H9 (cell line): ENCODE measurements at regions not wholly inside any gene's neighbourhood (a gene's known extent, or its start where the extent isn't known, plus 50 kb on each side); places are given as distances from the start of the nearest gene placed in this dataset.

ENCODE experiments used
- DNase-seq: peaks from one replicate; pipeline ENCODE4 v3.0.0-alpha.2; 2017
- H2AFZ ChIP-seq: one replicate; pipeline ENCODE4 v1.6.1; 2013; ENCODE audit warnings: mild to moderate bottlenecking, low read length, control low read depth, moderate library complexity
- H2AK5ac ChIP-seq: 2 replicates; pipeline ENCODE4 v1.6.1; 2013; ENCODE audit warnings: low read length, control low read depth, mixed read lengths; ENCODE audit not compliant: insufficient read length
- H2BK120ac ChIP-seq: one replicate; pipeline ENCODE4 v1.6.1; 2013; ENCODE audit warnings: low read depth, mild to moderate bottlenecking, low read length, control low read depth, inconsistent platforms; ENCODE audit not compliant: poor library complexity, severe bottlenecking
- H2BK12ac ChIP-seq: 2 replicates; pipeline ENCODE4 v1.6.1; 2013; ENCODE audit warnings: low read length, control low read depth, mixed read lengths, low read depth; ENCODE audit not compliant: insufficient read length
- H2BK15ac ChIP-seq: 2 replicates; pipeline ENCODE4 v1.6.1; 2013; ENCODE audit warnings: low read depth, low read length, control low read depth
- H2BK20ac ChIP-seq: one replicate; pipeline ENCODE4 v1.6.1; 2013; ENCODE audit warnings: low read depth, mild to moderate bottlenecking, low read length, control low read depth, inconsistent platforms; ENCODE audit not compliant: poor library complexity, severe bottlenecking
- H2BK5ac ChIP-seq: 2 replicates; pipeline ENCODE4 v1.6.1; 2013; ENCODE audit warnings: low read length, control low read depth, mixed read lengths; ENCODE audit not compliant: insufficient read length
- H3K14ac ChIP-seq: 2 replicates; pipeline ENCODE4 v1.6.1; 2013; ENCODE audit warnings: low read length, control low read depth; ENCODE audit not compliant: insufficient read depth
- H3K18ac ChIP-seq: 2 replicates; pipeline ENCODE4 v1.6.1; 2013; ENCODE audit warnings: low read depth, mild to moderate bottlenecking, mixed read lengths, low read length, control low read depth; ENCODE audit not compliant: insufficient read length
- H3K23ac ChIP-seq: 2 replicates; pipeline ENCODE4 v1.6.1; 2013; ENCODE audit warnings: low read length, control low read depth, mixed read lengths, low read depth; ENCODE audit not compliant: insufficient read length
- H3K23me2 ChIP-seq: 2 replicates; pipeline ENCODE4 v1.6.1; 2013; ENCODE audit warnings: low read depth, mild to moderate bottlenecking, mixed read lengths, low read length, control low read depth; ENCODE audit not compliant: insufficient read length, poor library complexity, severe bottlenecking
- H3K27ac ChIP-seq: 2 replicates; pipeline ENCODE4 v1.5.1; 2013; ENCODE audit warnings: low read length, control low read depth, mixed read lengths, low read depth; ENCODE audit not compliant: insufficient read length
- H3K27me3 ChIP-seq: 2 replicates; pipeline ENCODE4 v1.6.1; 2013; ENCODE audit warnings: low read length, control low read depth, inconsistent platforms; ENCODE audit not compliant: insufficient read depth
- H3K4ac ChIP-seq: 2 replicates; pipeline ENCODE4 v1.6.1; 2013; ENCODE audit warnings: low read depth, mild to moderate bottlenecking, control low read depth, inconsistent platforms, low read length, moderate library complexity
- H3K4me1 ChIP-seq: 2 replicates; pipeline ENCODE4 v1.6.1; 2013; ENCODE audit warnings: low read length, control low read depth, inconsistent platforms; ENCODE audit not compliant: insufficient read depth
- H3K4me2 ChIP-seq: 2 replicates; pipeline ENCODE4 v1.6.1; 2013; ENCODE audit warnings: low read length, control low read depth, mixed read lengths; ENCODE audit not compliant: insufficient read length, insufficient read depth
- H3K56ac ChIP-seq: 2 replicates; pipeline ENCODE4 v1.6.1; 2013; ENCODE audit warnings: low read depth, mild to moderate bottlenecking, mixed read lengths, low read length, control low read depth; ENCODE audit not compliant: insufficient read length
- H3K79me1 ChIP-seq: 2 replicates; pipeline ENCODE4 v1.6.1; 2013; ENCODE audit warnings: low read depth, mild to moderate bottlenecking, moderate library complexity, low read length, control low read depth, inconsistent platforms; ENCODE audit not compliant: insufficient read depth, poor library complexity, severe bottlenecking
- H3K79me2 ChIP-seq: 2 replicates; pipeline ENCODE4 v1.6.1; 2013; ENCODE audit warnings: low read length, control low read depth, inconsistent platforms; ENCODE audit not compliant: insufficient read depth
- H3K9ac ChIP-seq: 2 replicates; pipeline ENCODE4 v1.6.1; 2013; ENCODE audit warnings: low read length, control low read depth, mixed read lengths; ENCODE audit not compliant: insufficient read length; ENCODE audit errors: extremely low read depth
- H3K9me3 ChIP-seq: one replicate; pipeline ENCODE4 v1.6.1; 2013; ENCODE audit warnings: low read depth, low read length, inconsistent platforms; ENCODE audit not compliant: control insufficient read depth
- H3T11ph ChIP-seq: one replicate; pipeline ENCODE4 v1.6.1; 2013; ENCODE audit warnings: mild to moderate bottlenecking, low read length, control low read depth, inconsistent platforms
- H4K20me1 ChIP-seq: one replicate; pipeline ENCODE4 v1.6.1; 2013; ENCODE audit not compliant: control insufficient read depth, insufficient read length, insufficient read depth
- H4K5ac ChIP-seq: 2 replicates; pipeline ENCODE4 v1.6.1; 2013; ENCODE audit warnings: low read depth, mild to moderate bottlenecking, mixed read lengths, low read length, control low read depth; ENCODE audit not compliant: insufficient read length
- H4K8ac ChIP-seq: replicated peaks from 2 replicates; pipeline ENCODE4 v1.6.1; 2013; ENCODE audit warnings: low read length, control low read depth, mixed read lengths, low read depth; ENCODE audit not compliant: insufficient read length
- H4K91ac ChIP-seq: 2 replicates; pipeline ENCODE4 v1.6.1; 2013; ENCODE audit warnings: low read depth, mild to moderate bottlenecking, moderate library complexity, mixed read lengths, low read length, control low read depth; ENCODE audit not compliant: insufficient read length
- H3K27ac Mint-ChIP-seq, 3 experiments: 2 replicates in 2 of 3; 3 replicates in 1 of 3; pipeline ENCODE4 v1.8.0; 2020 to 2021; ENCODE audit warnings: mixed read lengths in 3 of 3, mild to moderate bottlenecking in 1 of 3, moderate library complexity in 1 of 3
- H3K27me3 Mint-ChIP-seq: 2 replicates; pipeline ENCODE4 v1.8.0; 2021; ENCODE audit warnings: low read depth, mild to moderate bottlenecking, moderate library complexity, mixed read lengths
- H3K36me3 Mint-ChIP-seq, 3 experiments: 2 replicates in 2 of 3; 3 replicates in 1 of 3; pipeline ENCODE4 v1.8.0; 2020 to 2021; ENCODE audit warnings: low read depth in 3 of 3, mixed read lengths in 3 of 3; ENCODE audit not compliant: insufficient read depth in 1 of 3
- H3K4me1 Mint-ChIP-seq, 2 experiments: 2 replicates each; pipeline ENCODE4 v1.8.0; 2020; ENCODE audit warnings: mixed read lengths in 2 of 2
- H3K4me3 Mint-ChIP-seq, 2 experiments: 2 replicates in 1 of 2; 3 replicates in 1 of 2; pipeline ENCODE4 v1.8.0; 2020 to 2021; ENCODE audit warnings: mild to moderate bottlenecking in 2 of 2, mixed read lengths in 2 of 2, moderate library complexity in 1 of 2
- H3K9me3 Mint-ChIP-seq, 2 experiments: 2 replicates in 1 of 2; 3 replicates in 1 of 2; pipeline ENCODE4 v1.8.0; 2020; ENCODE audit warnings: mild to moderate bottlenecking in 2 of 2, mixed read lengths in 2 of 2, moderate library complexity in 1 of 2
- CTCF ChIP-seq: fragments of 200-600 bp; sonication (generic); conservative IDR thresholded peaks from 3 replicates; pipeline ENCODE4 v1.8.0; 2021; ENCODE audit warnings: antibody characterized with exemption, mild to moderate bottlenecking
- WGBS: extraction: QIAGEN DNeasy Blood & Tissue Kit; methylation state at CpG from one replicate; pipeline ENCODE4 v1.1.7; 2013; ENCODE audit warnings: missing lambda C conversion rate, low lambda C conversion rate, mixed read lengths; ENCODE audit not compliant: insufficient read length; ENCODE audit errors: extremely low coverage; 5-methylcytosine and 5-hydroxymethylcytosine counted together

GRCh38 chr14:55951341-55952206 lies 166.6 kb upstream of the PELI2 start:
- Histone ChIP-seq H3K18ac (no peak overlapping the region), H3K56ac (no peak overlapping the region), H3K4ac (no peak overlapping the region), H2AFZ (no peak overlapping the region), H3K4me1 (no peaks in the 10 kb centered on the region), H2BK120ac (no peak overlapping the region), H3K14ac (no peak overlapping the region), H4K8ac (no peak overlapping the region), H2BK15ac (no peak overlapping the region), H2AK5ac (no peak overlapping the region), H3K27ac (no peak overlapping the region), H3K79me2 (no peaks in the 10 kb centered on the region), H3K79me1 (no peaks in the 10 kb centered on the region), H4K5ac (no peak overlapping the region), H4K91ac (no peak overlapping the region), H3K9ac (no peak overlapping the region), H3K27me3 (no peaks in the 10 kb centered on the region), H4K20me1 (no peaks in the 10 kb centered on the region), H3T11ph (no peak overlapping the region), H2BK20ac (no peak overlapping the region), H3K4me2 (no peak overlapping the region), H2BK5ac (no peak overlapping the region), H3K23ac (no peak overlapping the region), H2BK12ac (no peak overlapping the region), H3K23me2 (no peaks in the 10 kb centered on the region), H3K9me3 (no peaks in the 10 kb centered on the region)
- WGBS: no CpG with 5 or more reads among the region's 9 CpGs
- peaks cover 15 to 17% of the 10 kb centered on the region in 2 experiments for H3K4me1 Mint-ChIP-seq
- TF ChIP-seq CTCF: no peak
- no peak overlapping the region for H3K27ac Mint-ChIP-seq
- peaks cover 2 to 7% of the 10 kb centered on the region in 2 experiments; a peak in 2 of 5 replicates for H3K9me3 Mint-ChIP-seq
- DNase-seq: no peak
- H3K27me3 Mint-ChIP-seq: no peaks in the 10 kb centered on the region
- no peaks in the 10 kb centered on the region; a peak in 1 of 7 replicates for H3K36me3 Mint-ChIP-seq
- no peak overlapping the region for H3K4me3 Mint-ChIP-seq
